HepG2 (cell line): ENCODE measurements at regions not wholly inside any gene's neighbourhood (a gene's known extent, or its start where the extent isn't known, plus 50 kb on each side); places are given as distances from the start of the nearest gene placed in this dataset.

ENCODE experiments used
- PHF8 ChIP-seq: sonication (generic); formaldehyde crosslinking; IDR thresholded peaks from 2 replicates; pipeline ENCODE4 v1.5.0; 2020; ENCODE audit warnings: missing genetic modification reagents
- SP1 ChIP-seq, 2 experiments: fragments of 450-650 bp in 1 of 2; sonication (generic) in 1 of 2; formaldehyde crosslinking in 1 of 2; IDR thresholded peaks; 2 replicates each; pipeline versions ENCODE4 v1.4.0 to v1.6.1; 2016 to 2020; ENCODE audit warnings: missing genetic modification reagents in 1 of 2
- SRF ChIP-seq: IDR thresholded peaks from 2 replicates; pipeline ENCODE4 v1.6.1; 2011; ENCODE audit warnings: mild to moderate bottlenecking, low read depth, low read length, moderate library complexity

DNA sequence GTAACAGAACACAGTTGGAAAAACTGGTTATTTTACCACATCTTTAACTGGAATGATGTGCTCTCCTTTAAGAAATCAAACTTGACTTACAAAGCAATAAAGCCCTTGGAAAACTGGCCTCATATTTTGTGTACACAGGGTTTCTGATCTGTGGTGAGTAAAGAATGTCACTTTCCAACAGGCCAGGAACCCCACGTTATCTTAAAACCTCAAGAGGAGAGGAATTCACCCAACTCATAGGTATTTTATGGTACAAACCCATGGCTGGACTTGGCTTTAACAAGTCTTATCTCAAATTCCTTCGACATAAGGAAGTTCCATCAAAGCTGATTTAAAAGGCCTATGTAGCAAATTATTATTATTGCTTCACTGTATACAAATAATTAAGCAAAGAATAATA is 1735.1 kb downstream of the PCDH7 start:
- TF ChIP-seq SRF (no peak), SP1 (IDR thresholded peaks at IDR 0.05) (no peak), SP1 (CRISPR knock-in tag; IDR thresholded peaks at IDR 0.05) (no peak), PHF8 (no peak)
